GM12891 (cell line): ENCODE measurements at regions not wholly inside any gene's neighbourhood (a gene's known extent, or its start where the extent isn't known, plus 50 kb on each side); places are given as distances from the start of the nearest gene placed in this dataset.

Experiments used
- POLR2A ChIP-seq: IDR thresholded peaks from 2 replicates; pipeline ENCODE4 v1.6.1; 2011; ENCODE audit warnings: low read depth, low read length, control low read depth
- POLR2AphosphoS5 ChIP-seq: IDR thresholded peaks from 2 replicates; pipeline ENCODE4 v1.6.1; 2011; ENCODE audit warnings: low read depth, low read length, control low read depth

- TF ChIP-seq POLR2A (no peak), POLR2AphosphoS5 (no peak)
These were observed 61.7 kb upstream of the DLK1 start for GRCh38 chr14:100664841-100665510.
